RWPE1 (cell line): ENCODE measurements at regions not wholly inside any gene's neighbourhood (a gene's known extent, or its start where the extent isn't known, plus 50 kb on each side); places are given as distances from the start of the nearest gene placed in this dataset.

ENCODE experiments used
- CTCF ChIA-PET: fragments of 350-600 bp; sonication (Branson Sonifier 250); formaldehyde crosslinking; extraction: SDS; loops from one replicate; lab custom pipeline; 2021; lab: Yijun Ruan, JAX
- POLR2A ChIA-PET: fragments of 400-600 bp; formaldehyde crosslinking; extraction: SDS; loops from one replicate; lab custom pipeline; 2020; ENCODE audit warnings: antibody characterized with exemption; ENCODE audit not compliant: low non-redundant PET; lab: Yijun Ruan, JAX
- DNase-seq: peaks from one replicate; pipeline ENCODE4 v3.0.0; 2012; ENCODE audit warnings: low spot score
- H3K27ac ChIP-seq: fragments of 450-650 bp; 2 replicates; pipeline ENCODE4 v1.5.1; 2017
- TF ChIP-seq, protein P1 (sequence below): fragments of 450-650 bp; conservative IDR thresholded peaks from 2 replicates; pipeline ENCODE4 v1.5.1; 2017; ENCODE audit warnings: low read depth, mild to moderate bottlenecking

- POLR2A ChIA-PET = no interaction called here
- TF ChIP-seq, protein P1, sequence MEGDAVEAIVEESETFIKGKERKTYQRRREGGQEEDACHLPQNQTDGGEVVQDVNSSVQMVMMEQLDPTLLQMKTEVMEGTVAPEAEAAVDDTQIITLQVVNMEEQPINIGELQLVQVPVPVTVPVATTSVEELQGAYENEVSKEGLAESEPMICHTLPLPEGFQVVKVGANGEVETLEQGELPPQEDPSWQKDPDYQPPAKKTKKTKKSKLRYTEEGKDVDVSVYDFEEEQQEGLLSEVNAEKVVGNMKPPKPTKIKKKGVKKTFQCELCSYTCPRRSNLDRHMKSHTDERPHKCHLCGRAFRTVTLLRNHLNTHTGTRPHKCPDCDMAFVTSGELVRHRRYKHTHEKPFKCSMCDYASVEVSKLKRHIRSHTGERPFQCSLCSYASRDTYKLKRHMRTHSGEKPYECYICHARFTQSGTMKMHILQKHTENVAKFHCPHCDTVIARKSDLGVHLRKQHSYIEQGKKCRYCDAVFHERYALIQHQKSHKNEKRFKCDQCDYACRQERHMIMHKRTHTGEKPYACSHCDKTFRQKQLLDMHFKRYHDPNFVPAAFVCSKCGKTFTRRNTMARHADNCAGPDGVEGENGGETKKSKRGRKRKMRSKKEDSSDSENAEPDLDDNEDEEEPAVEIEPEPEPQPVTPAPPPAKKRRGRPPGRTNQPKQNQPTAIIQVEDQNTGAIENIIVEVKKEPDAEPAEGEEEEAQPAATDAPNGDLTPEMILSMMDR = no peak
- CTCF ChIA-PET = no interaction called here
- DNase-seq = no peak
- H3K27ac ChIP-seq = no peak overlapping the region
Observed at GRCh38 chr7:138282997-138283396, 177.1 kb upstream of the TRIM24 start.

DNA sequence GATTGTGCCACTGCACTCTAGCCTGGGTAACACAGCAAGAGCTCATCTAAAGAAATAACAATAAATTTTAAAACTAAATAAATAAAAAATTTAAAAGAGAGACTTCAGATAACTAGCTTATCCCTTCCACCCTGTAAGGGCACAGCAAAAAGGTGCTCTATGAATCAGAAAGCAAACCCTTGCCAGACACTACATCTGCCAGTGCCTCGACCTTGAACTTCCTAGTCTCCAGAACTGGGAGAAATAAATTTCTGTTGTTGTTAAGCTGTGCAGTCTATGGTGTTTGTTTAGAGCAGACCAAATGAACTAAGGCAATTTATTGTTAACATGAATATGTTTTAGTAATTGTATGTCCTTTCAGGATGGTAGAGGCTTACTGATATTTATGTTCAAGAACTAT is 174.9 kb upstream of the TRIM24 start:
- ChIA-PET POLR2A (no interaction called here), CTCF (no interaction called here)
- no peak overlapping the region for H3K27ac ChIP-seq
- DNase-seq = no peak
- TF ChIP-seq, protein P1 = no peak

DNA sequence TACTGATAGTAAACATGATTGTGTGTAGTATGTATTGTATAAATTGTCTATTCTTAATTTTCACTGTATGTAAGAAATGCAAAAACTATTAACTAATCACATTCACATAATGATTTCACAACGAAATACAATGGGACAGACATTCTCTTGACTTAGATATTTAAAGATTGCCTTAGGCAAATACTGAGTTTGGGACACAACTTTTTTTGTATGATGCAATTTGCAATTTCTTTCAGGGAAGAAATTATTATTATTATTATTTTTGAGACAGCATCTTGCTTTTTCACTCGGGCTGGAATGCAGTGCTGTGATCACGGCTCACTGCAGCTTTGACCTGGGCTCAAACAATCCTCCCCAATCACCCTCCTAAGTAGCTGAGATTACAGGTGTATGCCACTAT is 173.2 kb upstream of the TRIM24 start:
- TF ChIP-seq, protein P1 = no peak
- ChIA-PET CTCF (no interaction called here), POLR2A (no interaction called here)
- no peak overlapping the region for H3K27ac ChIP-seq
- DNase-seq = no peak

GRCh38 chr7:138287549-138287948 is 172.5 kb upstream of the TRIM24 start:
- TF ChIP-seq, protein P1 = no peak
- DNase-seq = no peak
- ChIA-PET CTCF (no interaction called here), POLR2A (no interaction called here)
- H3K27ac ChIP-seq = no peak overlapping the region

- no peak for DNase-seq
- H3K27ac ChIP-seq = no peak overlapping the region
- TF ChIP-seq, protein P1 = no peak
- CTCF ChIA-PET = no interaction called here
- POLR2A ChIA-PET = no interaction called here
Observed at GRCh38 chr7:138289082-138289481, 171.0 kb upstream of the TRIM24 start.

- ChIA-PET POLR2A (no interaction called here), CTCF (no interaction called here)
- no peak for DNase-seq
- H3K27ac ChIP-seq = no peak overlapping the region
- TF ChIP-seq, protein P1 = no peak
Observed at GRCh38 chr7:138289864-138290263, 170.2 kb upstream of the TRIM24 start.

DNA sequence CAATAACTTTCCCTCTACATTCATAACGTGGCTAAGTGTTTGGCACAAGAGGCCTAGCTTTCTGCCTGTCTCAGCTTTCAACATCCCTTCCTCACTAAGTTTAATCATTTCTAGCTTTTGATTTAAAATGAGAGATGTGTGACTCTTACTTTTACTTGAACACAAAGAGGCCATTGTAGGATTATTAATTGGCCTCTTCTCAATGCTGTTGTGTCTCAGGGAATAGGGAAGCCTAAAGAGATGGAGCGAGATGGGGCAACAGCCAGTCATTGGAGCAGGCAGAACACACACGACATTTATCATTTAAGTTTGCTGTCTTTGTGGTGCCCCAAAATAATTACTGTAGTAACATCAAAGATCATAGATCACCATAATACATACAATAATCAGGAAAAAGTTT is 167.1 kb upstream of the TRIM24 start:
- no peak overlapping the region for H3K27ac ChIP-seq
- POLR2A ChIA-PET = no interaction called here
- CTCF ChIA-PET = no interaction called here
- TF ChIP-seq, protein P1 = no peak
- no peak for DNase-seq
